ENCODE measurements at regions not wholly inside any gene's neighbourhood (a gene's known extent, or its start where the extent isn't known, plus 50 kb on each side); places are given as distances from the start of the nearest gene placed in this dataset.

DNA sequence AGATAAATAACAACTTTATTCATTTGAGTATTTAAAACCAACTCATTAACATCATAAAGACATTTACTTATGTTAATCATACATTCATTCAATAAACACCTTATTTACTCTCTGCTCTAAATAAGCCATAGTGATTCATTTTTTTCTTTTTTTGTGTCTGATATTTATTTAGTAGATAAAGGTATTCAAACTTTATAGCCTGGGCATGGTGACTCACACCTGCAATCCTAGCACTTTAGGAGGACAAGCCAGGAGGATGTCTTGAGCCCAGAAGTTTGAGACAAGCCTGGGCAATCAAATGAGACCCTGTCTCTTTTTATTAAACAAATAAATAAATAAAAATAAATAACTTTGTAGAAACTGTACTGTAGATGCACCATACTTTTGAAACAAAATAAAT is 771.3 kb upstream of the PCDH7 start:
- TF ChIP-seq ZNF384 (IDR thresholded peaks at IDR 0.05) (no peak), LEF1 (IDR thresholded peaks at IDR 0.05; ENCODE audit: borderline replicate concordance) (no peak), L3MBTL2 (conservative IDR thresholded peaks at IDR 0.05) (no peak), CTBP1 (IDR thresholded peaks at IDR 0.05; ENCODE audit: borderline replicate concordance) (no peak), ELF4 (IDR thresholded peaks at IDR 0.05) (no peak), FOXM1 (IDR thresholded peaks at IDR 0.05; ENCODE audit: borderline replicate concordance) (no peak), ARNT (IDR thresholded peaks at IDR 0.05) (no peak)
- POLR2A ChIA-PET: no interaction called here
- CTCF ChIA-PET: no interaction called here
- no peak for DNase-seq (ENCODE audit: extremely low spot score)

DNA sequence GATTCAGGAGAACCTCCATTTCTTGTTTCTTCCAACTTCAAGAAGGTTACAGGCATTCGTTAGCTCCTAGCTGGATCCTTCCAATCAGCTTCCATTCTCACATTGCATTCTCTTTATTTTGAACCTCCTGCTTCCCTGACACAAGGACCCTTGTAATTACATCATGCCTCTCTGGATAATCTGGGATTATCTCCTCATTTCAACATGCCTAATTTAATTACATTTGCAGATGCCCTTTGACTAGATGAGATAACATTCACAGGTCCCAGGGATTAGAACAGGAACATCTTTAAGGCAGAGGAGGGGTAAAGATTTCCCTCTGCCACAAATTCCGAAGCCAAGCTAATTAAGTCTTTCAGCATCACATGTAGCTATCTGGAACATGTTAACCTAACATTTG is 753.8 kb upstream of the PCDH7 start:
- CTCF ChIA-PET: no interaction called here
- POLR2A ChIA-PET: no interaction called here
- no peak for DNase-seq (ENCODE audit: extremely low spot score)
- no peak for TF ChIP-seq TARDBP (IDR thresholded peaks at IDR 0.05)
- no peak for TF ChIP-seq SUZ12 (IDR thresholded peaks at IDR 0.05)
- no peak for TF ChIP-seq SP1 (IDR thresholded peaks at IDR 0.05)
- no peak for TF ChIP-seq ZNF384 (IDR thresholded peaks at IDR 0.05)
- TF ChIP-seq BHLHE40 (IDR thresholded peaks at IDR 0.05; ENCODE audit: borderline replicate concordance): no peak
- TF ChIP-seq L3MBTL2 (conservative IDR thresholded peaks at IDR 0.05): no peak
- TF ChIP-seq FOXM1 (IDR thresholded peaks at IDR 0.05; ENCODE audit: borderline replicate concordance): no peak
- TF ChIP-seq, protein P1, sequence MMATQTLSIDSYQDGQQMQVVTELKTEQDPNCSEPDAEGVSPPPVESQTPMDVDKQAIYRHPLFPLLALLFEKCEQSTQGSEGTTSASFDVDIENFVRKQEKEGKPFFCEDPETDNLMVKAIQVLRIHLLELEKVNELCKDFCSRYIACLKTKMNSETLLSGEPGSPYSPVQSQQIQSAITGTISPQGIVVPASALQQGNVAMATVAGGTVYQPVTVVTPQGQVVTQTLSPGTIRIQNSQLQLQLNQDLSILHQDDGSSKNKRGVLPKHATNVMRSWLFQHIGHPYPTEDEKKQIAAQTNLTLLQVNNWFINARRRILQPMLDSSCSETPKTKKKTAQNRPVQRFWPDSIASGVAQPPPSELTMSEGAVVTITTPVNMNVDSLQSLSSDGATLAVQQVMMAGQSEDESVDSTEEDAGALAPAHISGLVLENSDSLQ (IDR thresholded peaks at IDR 0.05): no peak
- no peak for TF ChIP-seq HDGF (IDR thresholded peaks at IDR 0.05; ENCODE audit: borderline replicate concordance)
- no peak for TF ChIP-seq FOXK2 (IDR thresholded peaks at IDR 0.05)
- TF ChIP-seq CTBP1 (IDR thresholded peaks at IDR 0.05; ENCODE audit: borderline replicate concordance): no peak
- no peak for TF ChIP-seq LEF1 (IDR thresholded peaks at IDR 0.05; ENCODE audit: borderline replicate concordance)
- TF ChIP-seq FOXA1 (IDR thresholded peaks at IDR 0.05): no peak
- no peak for TF ChIP-seq NFRKB (IDR thresholded peaks at IDR 0.05)
- TF ChIP-seq ARNT (IDR thresholded peaks at IDR 0.05): no peak
- no peak for TF ChIP-seq ELF4 (IDR thresholded peaks at IDR 0.05)

DNA sequence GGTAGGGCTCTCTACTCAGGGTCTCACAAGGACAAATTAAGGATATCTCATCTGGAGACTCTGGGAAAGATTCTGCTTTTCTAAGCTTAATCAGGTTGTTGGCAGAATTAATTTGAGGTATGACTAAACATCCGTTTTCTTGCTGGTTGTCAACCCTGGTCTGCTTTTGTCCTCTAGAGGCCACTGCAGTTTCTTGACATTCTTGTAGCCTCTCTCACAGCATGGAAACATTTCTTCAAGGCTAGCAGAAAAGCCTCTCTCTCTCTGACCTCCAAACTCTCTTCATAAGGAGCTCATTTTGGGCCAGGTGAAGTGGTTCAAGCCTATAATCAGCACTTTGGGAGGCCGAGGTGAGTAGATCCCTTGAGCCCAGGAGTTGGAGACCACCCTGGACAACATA is 749.5 kb upstream of the PCDH7 start:
- TF ChIP-seq NFRKB (IDR thresholded peaks at IDR 0.05) (no peak), LEF1 (IDR thresholded peaks at IDR 0.05; ENCODE audit: borderline replicate concordance) (no peak), TARDBP (IDR thresholded peaks at IDR 0.05) (no peak), ZNF384 (IDR thresholded peaks at IDR 0.05) (no peak), BHLHE40 (IDR thresholded peaks at IDR 0.05; ENCODE audit: borderline replicate concordance) (no peak), FOXK2 (IDR thresholded peaks at IDR 0.05) (no peak), SP1 (IDR thresholded peaks at IDR 0.05) (no peak), HDGF (IDR thresholded peaks at IDR 0.05; ENCODE audit: borderline replicate concordance) (no peak), FOXM1 (IDR thresholded peaks at IDR 0.05; ENCODE audit: borderline replicate concordance) (no peak), CTBP1 (IDR thresholded peaks at IDR 0.05; ENCODE audit: borderline replicate concordance) (no peak), L3MBTL2 (conservative IDR thresholded peaks at IDR 0.05) (no peak), ARNT (IDR thresholded peaks at IDR 0.05) (no peak), ELF4 (IDR thresholded peaks at IDR 0.05) (no peak), FOXA1 (IDR thresholded peaks at IDR 0.05) (no peak)
- ChIA-PET CTCF (no interaction called here), POLR2A (no interaction called here)
- peak; percentile 9 for DNase-seq (ENCODE audit: extremely low spot score)

DNA sequence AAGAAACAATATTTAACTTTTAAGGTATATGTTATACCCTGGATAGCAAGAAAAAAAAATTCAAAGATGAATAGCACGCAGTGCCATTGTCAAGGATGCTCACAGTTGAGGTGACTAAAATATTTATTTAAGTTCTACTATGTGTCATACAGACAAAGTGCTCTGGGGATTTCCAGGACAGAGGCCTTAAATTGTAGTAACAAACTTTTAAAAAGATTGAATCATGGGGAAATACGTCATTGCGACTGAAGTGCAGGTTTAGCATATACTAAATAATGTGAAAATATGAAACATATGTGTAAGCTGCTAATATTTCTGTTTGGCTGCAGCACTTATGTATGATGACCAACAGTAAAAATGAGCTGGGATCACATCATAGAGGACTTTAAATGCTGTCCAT is 748.0 kb upstream of the PCDH7 start:
- CTCF ChIA-PET: no interaction called here
- DNase-seq (ENCODE audit: extremely low spot score): no peak
- POLR2A ChIA-PET: no interaction called here
- no peak for TF ChIP-seq FOXM1 (IDR thresholded peaks at IDR 0.05; ENCODE audit: borderline replicate concordance)
- no peak for TF ChIP-seq HDGF (IDR thresholded peaks at IDR 0.05; ENCODE audit: borderline replicate concordance)
- TF ChIP-seq NFRKB (IDR thresholded peaks at IDR 0.05): no peak
- TF ChIP-seq, protein P1 (IDR thresholded peaks at IDR 0.05): no peak
- TF ChIP-seq L3MBTL2 (conservative IDR thresholded peaks at IDR 0.05): no peak
- no peak for TF ChIP-seq SP1 (IDR thresholded peaks at IDR 0.05)

DNA sequence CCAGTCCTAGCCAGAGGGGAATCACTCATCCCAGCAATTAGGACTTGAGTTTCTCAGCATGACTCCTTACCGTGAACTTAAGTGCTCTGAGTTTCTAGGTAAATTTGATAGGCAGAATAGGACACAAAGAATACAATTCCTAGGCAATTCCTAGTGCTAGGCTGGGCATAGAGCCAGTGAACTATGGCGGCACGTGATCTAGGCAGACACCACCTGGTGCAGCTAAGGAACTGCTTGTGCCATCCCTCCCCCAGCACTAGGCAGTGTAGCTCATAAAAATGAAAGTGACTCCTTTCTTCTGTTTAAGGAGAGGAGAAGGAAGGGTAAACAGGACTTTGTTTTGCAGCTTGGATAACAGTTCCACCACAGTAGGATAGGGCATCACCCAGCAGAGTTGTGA is 736.3 kb upstream of the PCDH7 start:
- no peak for TF ChIP-seq TARDBP (IDR thresholded peaks at IDR 0.05)
- ChIA-PET POLR2A (no interaction called here), CTCF (no interaction called here)
- DNase-seq (ENCODE audit: extremely low spot score): no peak

DNA sequence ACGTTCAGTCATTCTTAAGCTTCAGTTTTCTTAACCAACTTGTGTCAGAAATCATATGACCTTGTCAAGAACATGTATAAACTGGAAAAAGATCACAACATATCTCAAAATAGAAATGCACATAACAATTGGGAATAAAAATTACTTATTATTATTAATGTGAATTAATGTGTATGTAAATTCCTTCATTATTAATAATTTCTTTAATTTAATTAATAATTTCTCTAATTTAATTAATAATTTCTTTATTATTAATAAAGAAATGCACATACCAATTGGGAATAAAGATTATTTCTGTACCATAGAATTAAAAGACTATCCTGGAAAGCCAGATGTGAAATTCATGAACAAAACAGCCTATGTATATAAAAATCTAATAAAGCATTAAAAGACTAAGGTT is 718.5 kb upstream of the PCDH7 start:
- no peak for DNase-seq (ENCODE audit: extremely low spot score)
- ChIA-PET POLR2A (no interaction called here), CTCF (no interaction called here)
- TF ChIP-seq FOXA1 (IDR thresholded peaks at IDR 0.05): no peak
- TF ChIP-seq CTBP1 (IDR thresholded peaks at IDR 0.05; ENCODE audit: borderline replicate concordance): no peak
- no peak for TF ChIP-seq FOXK2 (IDR thresholded peaks at IDR 0.05)
- TF ChIP-seq, protein P1 (IDR thresholded peaks at IDR 0.05): no peak
- TF ChIP-seq SUZ12 (IDR thresholded peaks at IDR 0.05): no peak
- no peak for TF ChIP-seq NFRKB (IDR thresholded peaks at IDR 0.05)
- TF ChIP-seq L3MBTL2 (conservative IDR thresholded peaks at IDR 0.05): no peak
- no peak for TF ChIP-seq ZNF384 (IDR thresholded peaks at IDR 0.05)
- TF ChIP-seq LEF1 (IDR thresholded peaks at IDR 0.05; ENCODE audit: borderline replicate concordance): no peak
- TF ChIP-seq ARNT (IDR thresholded peaks at IDR 0.05): no peak
- TF ChIP-seq HDGF (IDR thresholded peaks at IDR 0.05; ENCODE audit: borderline replicate concordance): no peak

DNA sequence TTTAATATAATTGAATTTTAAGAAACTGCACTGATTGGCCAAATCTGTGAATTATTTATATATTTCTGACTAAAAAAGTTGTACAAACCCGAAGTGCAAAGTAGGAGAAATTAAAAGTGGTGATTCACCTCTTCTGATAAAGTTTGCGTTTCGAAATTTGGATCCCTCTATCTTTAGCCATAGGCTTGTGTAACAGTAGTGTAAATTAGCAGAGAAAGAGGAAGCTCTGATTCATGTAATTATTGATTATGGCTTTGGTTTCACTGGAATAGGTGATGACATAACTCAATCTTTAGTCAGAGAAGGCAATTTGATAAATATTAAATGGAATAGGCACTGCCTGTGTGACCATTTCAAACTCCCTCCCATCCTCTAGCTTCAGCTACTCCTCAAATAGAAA is 717.8 kb upstream of the PCDH7 start:
- DNase-seq (ENCODE audit: extremely low spot score): no peak
- CTCF ChIA-PET: no interaction called here
- POLR2A ChIA-PET: no interaction called here
- TF ChIP-seq, protein P1 (IDR thresholded peaks at IDR 0.05): no peak
- TF ChIP-seq FOXK2 (IDR thresholded peaks at IDR 0.05): no peak
- TF ChIP-seq SUZ12 (IDR thresholded peaks at IDR 0.05): no peak
- no peak for TF ChIP-seq TARDBP (IDR thresholded peaks at IDR 0.05)
- TF ChIP-seq FOXM1 (IDR thresholded peaks at IDR 0.05; ENCODE audit: borderline replicate concordance): no peak
- TF ChIP-seq ELF4 (IDR thresholded peaks at IDR 0.05): no peak
- TF ChIP-seq BHLHE40 (IDR thresholded peaks at IDR 0.05; ENCODE audit: borderline replicate concordance): no peak

Data from HEK293T (cell line).